Activated naive CD4-positive, alpha-beta T cell treated with anti-CD3 and anti-CD28 coated beads, Interleukin-2, amount 50 U/mL, for 24 hours (primary cell): ENCODE measurements at regions not wholly inside any gene's neighbourhood (a gene's known extent, or its start where the extent isn't known, plus 50 kb on each side); places are given as distances from the start of the nearest gene placed in this dataset.

Experiments
- H3K27ac Mint-ChIP-seq: one replicate; pipeline ENCODE4 v1.8.0; 2021; ENCODE audit warnings: mild to moderate bottlenecking, mixed read lengths
- H3K27me3 Mint-ChIP-seq: one replicate; pipeline ENCODE4 v1.8.0; 2021; ENCODE audit warnings: mixed read lengths
- H3K36me3 Mint-ChIP-seq: one replicate; pipeline ENCODE4 v1.8.0; 2021; ENCODE audit warnings: mixed read lengths
- H3K4me1 Mint-ChIP-seq: one replicate; pipeline ENCODE4 v1.8.0; 2021; ENCODE audit warnings: mixed read lengths
- H3K4me3 Mint-ChIP-seq: one replicate; pipeline ENCODE4 v1.8.0; 2021; ENCODE audit warnings: mild to moderate bottlenecking, mixed read lengths
- H3K9me3 Mint-ChIP-seq: one replicate; pipeline ENCODE4 v1.8.0; 2021; ENCODE audit warnings: mixed read lengths

GRCh38 chr6:14757418-14757817, 488.5 kb upstream of the JARID2 start:
- Mint-ChIP-seq H3K4me1 (peaks cover 12% of the 10 kb centered on the region), H3K27me3 (no peaks in the 10 kb centered on the region), H3K36me3 (no peaks in the 10 kb centered on the region), H3K4me3 (no peak overlapping the region), H3K9me3 (no peaks in the 10 kb centered on the region), H3K27ac (no peak overlapping the region)

- peak overlapping the region; percentile 82 for H3K27ac Mint-ChIP-seq
- H3K4me1 Mint-ChIP-seq = peaks cover 12% of the 10 kb centered on the region
- H3K9me3 Mint-ChIP-seq = no peaks in the 10 kb centered on the region
- H3K4me3 Mint-ChIP-seq = no peak overlapping the region
- no peaks in the 10 kb centered on the region for H3K36me3 Mint-ChIP-seq
- no peaks in the 10 kb centered on the region for H3K27me3 Mint-ChIP-seq
Measured at GRCh38 chr6:14758421-14759081, 487.3 kb upstream of the JARID2 start.

- Mint-ChIP-seq H3K27ac (no peak overlapping the region), H3K36me3 (no peaks in the 10 kb centered on the region), H3K4me1 (peaks cover 12% of the 10 kb centered on the region), H3K9me3 (no peaks in the 10 kb centered on the region), H3K4me3 (no peak overlapping the region), H3K27me3 (no peaks in the 10 kb centered on the region)
Measured at GRCh38 chr6:14759976-14760672, 485.7 kb upstream of the JARID2 start.

GRCh38 chr6:14762077-14762476, 483.8 kb upstream of the JARID2 start:
- Mint-ChIP-seq H3K9me3 (no peaks in the 10 kb centered on the region), H3K36me3 (no peaks in the 10 kb centered on the region), H3K4me1 (peaks cover 12% of the 10 kb centered on the region), H3K27ac (no peak overlapping the region), H3K4me3 (no peak overlapping the region), H3K27me3 (no peaks in the 10 kb centered on the region)

GRCh38 chr6:14763139-14763538, 482.7 kb upstream of the JARID2 start:
- H3K27me3 Mint-ChIP-seq = no peaks in the 10 kb centered on the region
- no peaks in the 10 kb centered on the region for H3K36me3 Mint-ChIP-seq
- H3K27ac Mint-ChIP-seq = no peak overlapping the region
- no peaks in the 10 kb centered on the region for H3K9me3 Mint-ChIP-seq
- H3K4me3 Mint-ChIP-seq = no peak overlapping the region
- H3K4me1 Mint-ChIP-seq = peaks cover 12% of the 10 kb centered on the region

- Mint-ChIP-seq H3K27me3 (no peaks in the 10 kb centered on the region), H3K4me3 (no peak overlapping the region), H3K4me1 (peaks cover 7% of the 10 kb centered on the region), H3K9me3 (no peaks in the 10 kb centered on the region), H3K36me3 (no peaks in the 10 kb centered on the region), H3K27ac (no peak overlapping the region)
Measured at GRCh38 chr6:14763616-14764015, 482.3 kb upstream of the JARID2 start.

- Mint-ChIP-seq H3K27ac (no peak overlapping the region), H3K27me3 (no peaks in the 10 kb centered on the region), H3K9me3 (no peaks in the 10 kb centered on the region), H3K4me1 (no peaks in the 10 kb centered on the region), H3K4me3 (no peak overlapping the region), H3K36me3 (no peaks in the 10 kb centered on the region)
Measured at GRCh38 chr6:14765106-14765505, 480.8 kb upstream of the JARID2 start.

GRCh38 chr6:14765721-14766390, 480.0 kb upstream of the JARID2 start:
- no peaks in the 10 kb centered on the region for H3K4me1 Mint-ChIP-seq
- H3K4me3 Mint-ChIP-seq = no peak overlapping the region
- H3K27me3 Mint-ChIP-seq = no peaks in the 10 kb centered on the region

GRCh38 chr6:14766391-14766994, 479.4 kb upstream of the JARID2 start:
- Mint-ChIP-seq H3K9me3 (no peaks in the 10 kb centered on the region), H3K27me3 (no peaks in the 10 kb centered on the region), H3K27ac (no peak overlapping the region), H3K4me1 (no peaks in the 10 kb centered on the region), H3K36me3 (no peaks in the 10 kb centered on the region), H3K4me3 (no peak overlapping the region)

More at GRCh38 chr6:14765721-14766390, 480.0 kb upstream of the JARID2 start:
- H3K9me3 Mint-ChIP-seq = no peaks in the 10 kb centered on the region
- no peak overlapping the region for H3K27ac Mint-ChIP-seq
- H3K36me3 Mint-ChIP-seq = no peaks in the 10 kb centered on the region

- no peaks in the 10 kb centered on the region for H3K9me3 Mint-ChIP-seq
- H3K36me3 Mint-ChIP-seq = no peaks in the 10 kb centered on the region
- no peak overlapping the region for H3K27ac Mint-ChIP-seq
- no peaks in the 10 kb centered on the region for H3K27me3 Mint-ChIP-seq
- no peaks in the 10 kb centered on the region for H3K4me1 Mint-ChIP-seq
- H3K4me3 Mint-ChIP-seq = no peak overlapping the region
Measured at GRCh38 chr6:14767226-14767625, 478.6 kb upstream of the JARID2 start.

GRCh38 chr6:14770040-14770439, 475.8 kb upstream of the JARID2 start:
- no peaks in the 10 kb centered on the region for H3K9me3 Mint-ChIP-seq
- H3K4me3 Mint-ChIP-seq = no peak overlapping the region
- no peaks in the 10 kb centered on the region for H3K36me3 Mint-ChIP-seq
- H3K4me1 Mint-ChIP-seq = no peaks in the 10 kb centered on the region
- H3K27me3 Mint-ChIP-seq = no peaks in the 10 kb centered on the region
- H3K27ac Mint-ChIP-seq = no peak overlapping the region

- no peaks in the 10 kb centered on the region for H3K4me1 Mint-ChIP-seq
Measured at GRCh38 chr6:14770572-14770971, 475.3 kb upstream of the JARID2 start.

GRCh38 chr6:14771016-14771415, 474.9 kb upstream of the JARID2 start:
- Mint-ChIP-seq H3K27ac (no peak overlapping the region), H3K36me3 (no peaks in the 10 kb centered on the region), H3K9me3 (no peaks in the 10 kb centered on the region), H3K4me1 (no peaks in the 10 kb centered on the region), H3K27me3 (no peaks in the 10 kb centered on the region), H3K4me3 (no peak overlapping the region)

More at GRCh38 chr6:14770572-14770971, 475.3 kb upstream of the JARID2 start:
- H3K9me3 Mint-ChIP-seq = no peaks in the 10 kb centered on the region
- no peaks in the 10 kb centered on the region for H3K36me3 Mint-ChIP-seq
- no peak overlapping the region for H3K27ac Mint-ChIP-seq
- no peaks in the 10 kb centered on the region for H3K27me3 Mint-ChIP-seq
- no peak overlapping the region for H3K4me3 Mint-ChIP-seq

- H3K36me3 Mint-ChIP-seq = no peaks in the 10 kb centered on the region
- no peak overlapping the region for H3K27ac Mint-ChIP-seq
- no peaks in the 10 kb centered on the region for H3K27me3 Mint-ChIP-seq
- no peaks in the 10 kb centered on the region for H3K4me1 Mint-ChIP-seq
- H3K4me3 Mint-ChIP-seq = no peak overlapping the region
- no peaks in the 10 kb centered on the region for H3K9me3 Mint-ChIP-seq
Measured at GRCh38 chr6:14772188-14772587, 473.7 kb upstream of the JARID2 start.

GRCh38 chr6:14775528-14775927, 470.3 kb upstream of the JARID2 start:
- H3K27ac Mint-ChIP-seq = peak overlapping the region; percentile 5
- H3K4me1 Mint-ChIP-seq = no peaks in the 10 kb centered on the region
- no peaks in the 10 kb centered on the region for H3K9me3 Mint-ChIP-seq
- H3K27me3 Mint-ChIP-seq = no peaks in the 10 kb centered on the region
- H3K36me3 Mint-ChIP-seq = no peaks in the 10 kb centered on the region
- no peak overlapping the region for H3K4me3 Mint-ChIP-seq

GRCh38 chr6:14776307-14776706, 469.6 kb upstream of the JARID2 start:
- Mint-ChIP-seq H3K27me3 (no peaks in the 10 kb centered on the region), H3K36me3 (no peaks in the 10 kb centered on the region), H3K27ac (no peak overlapping the region), H3K4me1 (no peaks in the 10 kb centered on the region), H3K4me3 (no peak overlapping the region), H3K9me3 (no peaks in the 10 kb centered on the region)
